Astrocyte of the spinal cord (primary cell): ENCODE measurements at regions not wholly inside any gene's neighbourhood (a gene's known extent, or its start where the extent isn't known, plus 50 kb on each side); places are given as distances from the start of the nearest gene placed in this dataset.

Source experiments
- DNase-seq: peaks from one replicate; pipeline ENCODE4 v3.0.0; 2011; ENCODE audit warnings: low read depth, low spot score
- H3K4me3 ChIP-seq: 2 replicates; pipeline ENCODE4 v1.5.1; 2011; ENCODE audit warnings: low read depth, mild to moderate bottlenecking, low read length, moderate library complexity
- in situ Hi-C: cut with HindIII; loops from 2 replicates; pipeline ENCODE4 v1.10.0; 2017; ENCODE audit warnings: low sequenced_read_pairs
- TF ChIP-seq, protein P1 (sequence below): IDR thresholded peaks from 2 replicates; pipeline ENCODE4 v1.5.1; 2012; ENCODE audit warnings: low read depth, mild to moderate bottlenecking, low read length, inconsistent platforms

GRCh38 chr7:8923164-8923806 is 489.9 kb downstream of the NXPH1 start:
- TF ChIP-seq, protein P1, sequence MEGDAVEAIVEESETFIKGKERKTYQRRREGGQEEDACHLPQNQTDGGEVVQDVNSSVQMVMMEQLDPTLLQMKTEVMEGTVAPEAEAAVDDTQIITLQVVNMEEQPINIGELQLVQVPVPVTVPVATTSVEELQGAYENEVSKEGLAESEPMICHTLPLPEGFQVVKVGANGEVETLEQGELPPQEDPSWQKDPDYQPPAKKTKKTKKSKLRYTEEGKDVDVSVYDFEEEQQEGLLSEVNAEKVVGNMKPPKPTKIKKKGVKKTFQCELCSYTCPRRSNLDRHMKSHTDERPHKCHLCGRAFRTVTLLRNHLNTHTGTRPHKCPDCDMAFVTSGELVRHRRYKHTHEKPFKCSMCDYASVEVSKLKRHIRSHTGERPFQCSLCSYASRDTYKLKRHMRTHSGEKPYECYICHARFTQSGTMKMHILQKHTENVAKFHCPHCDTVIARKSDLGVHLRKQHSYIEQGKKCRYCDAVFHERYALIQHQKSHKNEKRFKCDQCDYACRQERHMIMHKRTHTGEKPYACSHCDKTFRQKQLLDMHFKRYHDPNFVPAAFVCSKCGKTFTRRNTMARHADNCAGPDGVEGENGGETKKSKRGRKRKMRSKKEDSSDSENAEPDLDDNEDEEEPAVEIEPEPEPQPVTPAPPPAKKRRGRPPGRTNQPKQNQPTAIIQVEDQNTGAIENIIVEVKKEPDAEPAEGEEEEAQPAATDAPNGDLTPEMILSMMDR = no peak
- in situ Hi-C loops = no loop called here
- no peak overlapping the region for H3K4me3 ChIP-seq
- DNase-seq = no peak

DNA sequence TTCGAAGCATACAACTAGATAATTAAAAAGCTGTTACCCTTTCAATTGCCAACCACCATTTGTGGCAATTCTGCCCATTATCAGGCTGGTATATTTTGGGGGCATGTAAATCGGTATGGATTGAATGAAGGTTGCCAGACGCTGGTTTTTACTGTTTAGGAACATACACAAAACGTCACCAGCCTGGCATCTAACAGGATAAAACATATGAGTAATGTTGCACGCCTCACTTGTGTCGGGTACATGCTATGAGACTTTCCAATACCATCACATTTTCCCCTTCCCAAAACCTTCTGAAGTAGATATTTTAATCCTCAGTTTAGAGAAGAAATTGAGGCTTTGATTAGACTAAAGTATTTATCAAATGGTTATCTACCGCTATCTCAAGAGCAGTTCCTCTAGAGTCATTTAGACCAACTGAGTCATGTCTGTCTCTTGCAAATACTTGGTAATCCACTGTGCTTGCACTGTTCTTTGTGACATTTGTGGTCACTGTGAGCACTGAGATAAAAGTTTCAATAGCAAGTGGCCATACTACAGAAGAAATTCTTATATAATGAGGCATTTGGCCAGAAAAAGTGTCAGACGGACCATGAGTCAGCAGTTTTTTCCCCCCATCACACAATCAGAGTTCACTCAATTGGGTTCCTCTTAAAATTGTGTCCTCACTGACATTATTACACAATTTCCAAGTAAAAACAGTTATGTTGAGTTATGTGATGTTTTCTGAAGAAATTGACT is 498.7 kb downstream of the NXPH1 start:
- peak; percentile 15 for DNase-seq
- H3K4me3 ChIP-seq = no peak overlapping the region
- in situ Hi-C loops = no loop called here
- TF ChIP-seq, protein P1 = no peak

DNA sequence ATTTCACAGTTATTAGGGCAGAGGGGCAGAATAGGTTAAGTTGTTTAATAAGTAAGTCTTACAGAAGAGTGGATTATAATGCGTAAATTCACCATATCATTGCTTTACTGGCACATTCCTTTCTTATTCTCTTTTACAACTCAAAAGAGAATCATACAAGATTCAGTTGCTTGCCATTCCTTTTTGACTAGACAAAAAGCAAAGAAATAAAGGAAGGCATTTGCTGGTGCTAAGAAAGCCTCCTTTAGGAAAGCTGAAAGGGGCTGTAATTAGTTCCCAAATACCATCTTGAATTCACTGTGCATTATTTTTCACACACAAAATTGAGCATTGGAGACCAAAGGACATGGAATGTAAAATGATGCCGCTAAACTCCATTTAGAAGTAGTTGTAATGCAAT is 499.3 kb downstream of the NXPH1 start:
- in situ Hi-C loops = no loop called here

GRCh38 chr7:8937204-8937603 is 503.8 kb downstream of the NXPH1 start:
- TF ChIP-seq, protein P1 = no peak
- no peak for DNase-seq
- in situ Hi-C loops = no loop called here
- no peak overlapping the region for H3K4me3 ChIP-seq

More for the DNA sequence above, 499.3 kb downstream of the NXPH1 start:
- TF ChIP-seq, protein P1 = no peak
- no peak overlapping the region for H3K4me3 ChIP-seq
- no peak for DNase-seq

GRCh38 chr7:8938044-8938805 is 504.8 kb downstream of the NXPH1 start:
- no peak overlapping the region for H3K4me3 ChIP-seq
- TF ChIP-seq, protein P1 = no peak
- in situ Hi-C loops = no loop called here
- DNase-seq = no peak

DNA sequence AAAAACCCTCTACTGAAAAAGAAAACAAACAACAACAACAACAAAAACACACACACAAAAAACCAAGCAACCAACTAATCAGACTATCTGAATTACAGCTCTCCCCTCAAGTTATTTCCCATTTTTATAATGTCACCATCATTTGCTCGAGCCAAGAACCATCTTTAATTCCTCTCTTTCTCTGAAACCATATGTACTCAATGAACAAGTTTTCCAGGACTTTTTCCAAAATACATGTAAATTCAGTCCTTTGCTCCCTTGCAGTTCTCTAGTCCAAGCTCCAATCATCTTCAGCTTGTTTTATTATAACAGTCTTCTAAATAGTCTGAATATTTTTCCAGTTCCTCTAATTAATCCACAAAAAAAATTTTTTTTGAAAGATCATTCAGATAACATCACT is 506.0 kb downstream of the NXPH1 start:
- in situ Hi-C loops = no loop called here
- no peak for DNase-seq
- no peak overlapping the region for H3K4me3 ChIP-seq
- TF ChIP-seq, protein P1 = no peak
